Thymus (tissue), 11 donors: ENCODE measurements at regions not wholly inside any gene's neighbourhood (a gene's known extent, or its start where the extent isn't known, plus 50 kb on each side); places are given as distances from the start of the nearest gene placed in this dataset.
"Not testable (repeated sequence)": the region's sequence is repeated elsewhere in the genome, so short reads cannot be mapped to it uniquely, and the experiment has no call there.

Experiments
- DNase-seq, 9 donors: peaks; one replicate each; pipeline ENCODE4 v3.0.0-alpha.2; 2013; ENCODE audit warnings: low spot score in 9 of 9, low read depth in 6 of 9, missing footprints in 1 of 9
- H3K27ac ChIP-seq, 2 donors: one replicate each; pipeline ENCODE4 v1.5.1; 2013; ENCODE audit warnings: control low read depth in 1 of 2, low read depth in 1 of 2, low read length in 1 of 2, mild to moderate bottlenecking in 1 of 2, moderate library complexity in 1 of 2
- H3K27me3 ChIP-seq, 2 donors: one replicate each; pipeline ENCODE4 v1.5.1; 2013; ENCODE audit warnings: low read length in 1 of 2; ENCODE audit not compliant: control insufficient read depth in 2 of 2, insufficient read depth in 1 of 2
- H3K36me3 ChIP-seq, 2 donors: one replicate each; pipeline ENCODE4 v1.5.1; 2013; ENCODE audit warnings: low read length in 1 of 2, mild to moderate bottlenecking in 1 of 2, moderate library complexity in 1 of 2; ENCODE audit not compliant: control insufficient read depth in 2 of 2, insufficient read depth in 2 of 2
- H3K4me1 ChIP-seq, 2 donors: one replicate each; pipeline ENCODE4 v1.5.1; 2013; ENCODE audit warnings: low read length in 2 of 2; ENCODE audit not compliant: control insufficient read depth in 2 of 2, insufficient read depth in 2 of 2
- H3K4me3 ChIP-seq, 2 donors: one replicate each; pipeline ENCODE4 v1.5.1; 2013; ENCODE audit warnings: low read length in 2 of 2, control low read depth in 1 of 2, mild to moderate bottlenecking in 1 of 2
- H3K9me3 ChIP-seq, 2 donors: one replicate each; pipeline ENCODE4 v1.5.1; 2013; ENCODE audit warnings: low read length in 1 of 2, mild to moderate bottlenecking in 1 of 2; ENCODE audit not compliant: control insufficient read depth in 2 of 2, insufficient read depth in 1 of 2
- WGBS: extraction: QIAGEN DNeasy Blood & Tissue Kit; methylation state at CpG from one replicate; pipeline ENCODE4 v1.1.7; 2013; 5-methylcytosine and 5-hydroxymethylcytosine counted together
- donor health status: healthy.

GRCh38 chr6:93835451-93836145 is 416.2 kb upstream of the EPHA7 start:
- not testable (repeated sequence) for H3K9me3 ChIP-seq, H3K4me3 ChIP-seq, H3K36me3 ChIP-seq, H3K4me1 ChIP-seq, DNase-seq, H3K27me3 ChIP-seq, H3K27ac ChIP-seq
- 90% methylated on average over 7 of the region's 8 CpGs for WGBS

DNA sequence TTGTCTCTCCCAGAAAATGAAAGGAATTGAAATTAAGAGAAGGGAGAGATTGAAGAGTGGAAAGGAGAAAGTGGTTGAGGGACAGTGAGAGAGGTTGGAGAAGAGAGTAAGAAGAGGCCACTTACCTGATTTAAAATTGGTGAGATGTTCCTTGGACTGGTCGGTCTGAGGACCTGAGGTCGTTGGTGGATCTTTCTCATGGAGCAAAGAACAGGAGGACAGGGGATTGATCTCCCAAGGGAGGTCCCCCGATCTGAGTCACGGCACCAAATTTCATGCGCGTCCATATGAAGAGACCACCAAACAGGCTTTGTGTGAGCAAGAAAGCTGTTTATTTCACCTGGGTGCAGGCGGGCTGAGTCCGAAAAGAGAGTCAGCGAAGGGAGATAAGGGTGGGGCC is 415.7 kb upstream of the EPHA7 start:
- not testable (repeated sequence) for H3K9me3 ChIP-seq, DNase-seq, H3K27me3 ChIP-seq, H3K4me3 ChIP-seq, H3K27ac ChIP-seq, H3K36me3 ChIP-seq, H3K4me1 ChIP-seq
- 76% methylated on average over 8 of the region's 9 CpGs for WGBS

DNA sequence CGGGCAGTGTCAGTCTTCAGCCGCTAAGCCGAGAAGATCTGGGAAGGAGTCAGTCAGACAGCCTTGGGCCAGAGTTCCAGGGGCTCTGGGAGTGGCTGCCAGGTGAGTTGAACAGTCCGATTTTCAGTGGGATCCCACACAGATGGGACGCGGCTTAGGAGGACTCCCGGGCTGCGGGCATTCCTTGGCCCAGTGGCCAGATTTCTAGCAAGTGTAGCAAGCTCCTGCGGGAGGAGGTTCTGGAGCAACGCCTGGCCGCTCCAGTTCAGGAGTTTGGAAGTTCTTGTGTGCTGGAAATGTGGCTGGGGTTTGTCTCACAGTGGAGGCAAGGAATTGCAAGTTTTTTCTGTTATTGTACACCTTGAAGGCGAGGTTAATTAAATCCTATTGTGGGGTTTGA is 414.0 kb upstream of the EPHA7 start:
- not testable (repeated sequence) for H3K9me3 ChIP-seq, H3K4me1 ChIP-seq, H3K27ac ChIP-seq, DNase-seq, H3K36me3 ChIP-seq, H3K27me3 ChIP-seq, H3K4me3 ChIP-seq
- 82% methylated on average over 4 of the region's 12 CpGs for whole genome bisulfite sequencing

GRCh38 chr6:93829757-93830156 is 410.4 kb upstream of the EPHA7 start:
- H3K27me3 ChIP-seq = not testable (repeated sequence)

DNA sequence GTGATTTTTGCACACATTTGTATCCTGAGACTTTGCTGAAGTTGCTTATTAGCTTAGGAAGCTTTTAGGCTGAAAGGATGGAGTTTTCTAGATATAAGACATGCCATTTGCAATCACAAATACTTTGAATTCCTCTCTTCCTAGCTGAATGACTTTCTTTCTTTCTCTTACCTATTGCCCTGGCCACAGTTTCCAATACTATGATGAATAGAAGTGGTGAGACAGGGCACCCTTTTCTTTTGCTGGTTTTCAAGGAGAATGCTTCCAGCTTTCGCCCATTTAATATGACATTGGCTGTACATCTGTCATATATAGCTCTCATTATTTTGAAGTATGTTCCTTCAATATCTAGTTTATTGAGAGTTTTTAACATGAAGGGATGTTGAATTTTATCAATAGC is 409.6 kb upstream of the EPHA7 start:
- Histone ChIP-seq H3K4me3 (no peak overlapping the region), H3K27me3 (no peaks in the 10 kb centered on the region), H3K27ac (no peak overlapping the region), H3K9me3 (no peaks in the 10 kb centered on the region), H3K4me1 (no peaks in the 10 kb centered on the region), H3K36me3 (no peaks in the 10 kb centered on the region)
- 96% methylated on average over 1 of the region's 1 CpG for WGBS
- DNase-seq = no peak

More at GRCh38 chr6:93829757-93830156, 410.4 kb upstream of the EPHA7 start:
- H3K9me3 ChIP-seq, H3K36me3 ChIP-seq, H3K27ac ChIP-seq, H3K4me1 ChIP-seq, H3K4me3 ChIP-seq, DNase-seq: not testable (repeated sequence)

GRCh38 chr6:93828553-93828952 is 409.2 kb upstream of the EPHA7 start:
- Histone ChIP-seq H3K27me3 (no peaks in the 10 kb centered on the region), H3K9me3 (no peaks in the 10 kb centered on the region), H3K27ac (no peak overlapping the region), H3K4me1 (no peaks in the 10 kb centered on the region), H3K4me3 (no peak overlapping the region), H3K36me3 (no peaks in the 10 kb centered on the region)
- 97% methylated on average over 2 of the region's 2 CpGs for WGBS
- no peak for DNase-seq

DNA sequence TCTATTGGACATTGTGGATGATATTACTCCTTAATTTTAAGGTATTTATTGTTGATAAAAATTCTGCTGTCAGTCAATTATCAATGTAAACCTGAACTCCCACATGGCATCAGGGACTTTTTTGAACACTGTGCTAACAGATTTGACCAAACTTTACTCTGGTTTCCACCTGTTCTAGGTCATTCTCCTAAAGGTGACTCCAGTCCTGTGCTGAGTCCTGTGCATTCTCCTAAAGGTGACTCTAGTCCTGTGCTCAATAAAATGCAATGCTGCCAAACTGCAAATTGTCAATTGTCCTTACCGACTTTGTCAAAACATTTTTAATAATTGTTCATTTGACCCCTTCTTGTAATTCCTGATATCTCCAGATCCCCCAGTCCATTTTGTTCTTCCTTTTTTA is 408.4 kb upstream of the EPHA7 start:
- H3K4me3 ChIP-seq = no peak overlapping the region
- 95% methylated on average over 1 of the region's 1 CpG for WGBS
- no peaks in the 10 kb centered on the region for H3K4me1 ChIP-seq
- H3K27me3 ChIP-seq = no peaks in the 10 kb centered on the region
- no peak for DNase-seq
- H3K9me3 ChIP-seq = no peaks in the 10 kb centered on the region
- H3K36me3 ChIP-seq = no peaks in the 10 kb centered on the region
- H3K27ac ChIP-seq = no peak overlapping the region

DNA sequence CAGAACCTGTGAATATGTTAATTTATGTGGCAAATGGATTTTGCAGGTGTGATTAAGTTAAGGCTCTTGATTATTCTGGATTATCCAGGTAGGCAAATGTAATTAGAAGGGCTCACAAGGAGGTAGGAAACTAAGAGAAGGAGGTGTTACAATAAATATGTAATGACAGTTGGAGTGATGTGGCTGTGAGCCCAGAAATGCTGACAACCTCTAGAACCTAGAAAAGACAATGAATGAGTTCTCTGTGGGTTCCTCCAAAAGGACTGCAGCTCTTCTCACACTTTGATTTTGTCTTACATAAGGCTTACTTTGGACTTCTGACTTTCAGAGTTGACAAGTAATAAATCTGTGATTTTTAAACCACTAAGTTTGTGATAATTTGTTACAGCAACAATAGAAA is 406.6 kb upstream of the EPHA7 start:
- no peaks in the 10 kb centered on the region for H3K9me3 ChIP-seq
- DNase-seq = no peak
- H3K27me3 ChIP-seq = no peaks in the 10 kb centered on the region
- no peaks in the 10 kb centered on the region for H3K4me1 ChIP-seq
- no peak overlapping the region for H3K4me3 ChIP-seq
- no peak overlapping the region for H3K27ac ChIP-seq
- no peaks in the 10 kb centered on the region for H3K36me3 ChIP-seq

DNA sequence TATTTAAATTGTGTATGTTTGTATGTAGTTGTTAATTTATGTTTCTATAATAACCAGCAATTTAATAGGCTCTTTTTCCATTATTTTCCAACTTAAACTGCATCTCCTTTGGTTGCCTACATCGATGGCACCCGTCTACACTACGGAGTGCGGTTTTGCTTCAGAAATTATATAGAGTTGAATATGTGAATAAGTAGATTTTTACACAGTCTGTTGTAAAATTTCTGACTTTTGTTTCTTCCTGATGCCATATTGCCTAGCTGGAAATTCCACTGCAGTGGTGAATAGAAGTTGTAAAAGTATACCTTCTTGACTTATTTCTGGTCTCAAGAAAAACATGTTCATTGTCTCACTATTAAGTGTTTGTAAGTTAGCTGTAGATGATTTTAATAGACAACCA is 404.1 kb upstream of the EPHA7 start:
- no peaks in the 10 kb centered on the region for H3K36me3 ChIP-seq
- no peaks in the 10 kb centered on the region for H3K9me3 ChIP-seq
- no peaks in the 10 kb centered on the region for H3K27me3 ChIP-seq
- 96% methylated on average over 4 of the region's 4 CpGs for WGBS
- no peaks in the 10 kb centered on the region for H3K4me1 ChIP-seq
- H3K27ac ChIP-seq = no peak overlapping the region
- no peak overlapping the region for H3K4me3 ChIP-seq
- no peak for DNase-seq
